ENCODE measurements at regions not wholly inside any gene's neighbourhood (a gene's known extent, or its start where the extent isn't known, plus 50 kb on each side); places are given as distances from the start of the nearest gene placed in this dataset.
A peak's percentile ranks its signal among the peaks of the same experiment; 100 is the strongest.

GRCh38 chr12:105723066-105723465, 392.6 kb downstream of the C12orf75 start:
- WGBS, 2 donors, result 79 to 93% methylated on average over 2 of the region's 2 CpGs
- no peaks in the 10 kb centered on the region for H3K9me3 ChIP-seq
- H3K4me1 ChIP-seq, result no peaks in the 10 kb centered on the region
- no peak overlapping the region for H3K27ac ChIP-seq
- DNase-seq (no peak), ATAC-seq (ENCODE audit: low FRiP score in 2 of 2) (no peak)
- TF ChIP-seq POLR2A (IDR thresholded peaks at IDR 0.05) (no peak), EP300 (IDR thresholded peaks at IDR 0.05) (no peak), CTCF (IDR thresholded peaks at IDR 0.05) (no peak), POLR2AphosphoS5 (IDR thresholded peaks at IDR 0.05) (no peak)
- H3K27me3 ChIP-seq, result no peaks in the 10 kb centered on the region
- H3K4me3 ChIP-seq, result no peak overlapping the region
- H3K36me3 ChIP-seq, result no peaks in the 10 kb centered on the region

GRCh38 chr12:105723494-105723893, 393.0 kb downstream of the C12orf75 start:
- Histone ChIP-seq H3K4me3 (no peak overlapping the region), H3K9me3 (no peaks in the 10 kb centered on the region), H3K27ac (no peak overlapping the region), H3K27me3 (no peaks in the 10 kb centered on the region), H3K4me1 (no peaks in the 10 kb centered on the region), H3K36me3 (no peaks in the 10 kb centered on the region)
- 77 to 84% methylated on average over 3 of the region's 3 CpGs for WGBS, 2 donors
- no peak for ATAC-seq (ENCODE audit: low FRiP score in 2 of 2)
- DNase-seq, result no peak
- TF ChIP-seq EP300 (IDR thresholded peaks at IDR 0.05), result no peak
- TF ChIP-seq CTCF (IDR thresholded peaks at IDR 0.05), result no peak
- TF ChIP-seq POLR2A (IDR thresholded peaks at IDR 0.05), result no peak
- no peak for TF ChIP-seq POLR2AphosphoS5 (IDR thresholded peaks at IDR 0.05)

GRCh38 chr12:105724641-105725040, 394.1 kb downstream of the C12orf75 start:
- Histone ChIP-seq H3K36me3 (no peaks in the 10 kb centered on the region), H3K27ac (no peak overlapping the region), H3K4me1 (no peaks in the 10 kb centered on the region), H3K9me3 (no peaks in the 10 kb centered on the region), H3K27me3 (no peaks in the 10 kb centered on the region), H3K4me3 (no peak overlapping the region)
- TF ChIP-seq EP300 (IDR thresholded peaks at IDR 0.05) (no peak), POLR2A (IDR thresholded peaks at IDR 0.05) (no peak), CTCF (IDR thresholded peaks at IDR 0.05) (no peak), POLR2AphosphoS5 (IDR thresholded peaks at IDR 0.05) (no peak)
- ATAC-seq (ENCODE audit: low FRiP score in 2 of 2) (peak in 1 of 2 donors; percentile 32), DNase-seq (no peak)
- WGBS, 2 donors, result 62 to 68% methylated on average over 4 of the region's 4 CpGs

GRCh38 chr12:105725054-105725453, 394.6 kb downstream of the C12orf75 start:
- Histone ChIP-seq H3K36me3 (no peaks in the 10 kb centered on the region), H3K9me3 (no peaks in the 10 kb centered on the region), H3K27me3 (no peaks in the 10 kb centered on the region), H3K4me1 (no peaks in the 10 kb centered on the region), H3K4me3 (no peak overlapping the region), H3K27ac (no peak overlapping the region)
- ATAC-seq (ENCODE audit: low FRiP score in 2 of 2) (no peak), DNase-seq (no peak)
- TF ChIP-seq POLR2AphosphoS5 (IDR thresholded peaks at IDR 0.05), result no peak

- 79 to 88% methylated on average over 2 of the region's 2 CpGs for WGBS, 2 donors
- Histone ChIP-seq H3K4me3 (no peak overlapping the region), H3K27me3 (no peaks in the 10 kb centered on the region), H3K36me3 (no peaks in the 10 kb centered on the region), H3K27ac (no peak overlapping the region), H3K4me1 (no peaks in the 10 kb centered on the region), H3K9me3 (no peaks in the 10 kb centered on the region)
- TF ChIP-seq POLR2A (IDR thresholded peaks at IDR 0.05) (no peak), POLR2AphosphoS5 (IDR thresholded peaks at IDR 0.05) (no peak), EP300 (IDR thresholded peaks at IDR 0.05) (no peak), CTCF (IDR thresholded peaks at IDR 0.05) (no peak)
- ATAC-seq (ENCODE audit: low FRiP score in 2 of 2) (no peak), DNase-seq (no peak)
These were observed 398.8 kb downstream of the C12orf75 start for GRCh38 chr12:105729181-105729771.

Data from upper lobe of left lung (tissue), 6 donors.